Activated T-cell treated with anti-CD3 and anti-CD28 coated beads, Interleukin-2, amount 50 U/mL, for 4 hours (primary cell): ENCODE measurements at regions not wholly inside any gene's neighbourhood (a gene's known extent, or its start where the extent isn't known, plus 50 kb on each side); places are given as distances from the start of the nearest gene placed in this dataset.

Experiments
- ATAC-seq, 2 donors: fragments of 200-7000 bp; cut with Tn5 transposase; one replicate each; pipeline ENCODE4 v1.10.0; 2021
- DNase-seq: peaks from one replicate; pipeline ENCODE4 v3.0.0-alpha.2; 2020
- H3K27me3 Mint-ChIP-seq: one replicate; pipeline ENCODE4 v1.8.0; 2021; ENCODE audit warnings: low read depth, mixed read lengths
- H3K36me3 Mint-ChIP-seq: one replicate; pipeline ENCODE4 v1.8.0; 2022; ENCODE audit warnings: mixed read lengths; ENCODE audit not compliant: insufficient read depth
- H3K4me1 Mint-ChIP-seq: one replicate; pipeline ENCODE4 v1.8.0; 2021; ENCODE audit warnings: low read depth, mixed read lengths
- H3K4me3 Mint-ChIP-seq: one replicate; pipeline ENCODE4 v1.8.0; 2021; ENCODE audit warnings: mild to moderate bottlenecking, moderate library complexity, mixed read lengths
- H3K9me3 Mint-ChIP-seq: one replicate; pipeline ENCODE4 v1.8.0; 2021; ENCODE audit warnings: mixed read lengths

DNA sequence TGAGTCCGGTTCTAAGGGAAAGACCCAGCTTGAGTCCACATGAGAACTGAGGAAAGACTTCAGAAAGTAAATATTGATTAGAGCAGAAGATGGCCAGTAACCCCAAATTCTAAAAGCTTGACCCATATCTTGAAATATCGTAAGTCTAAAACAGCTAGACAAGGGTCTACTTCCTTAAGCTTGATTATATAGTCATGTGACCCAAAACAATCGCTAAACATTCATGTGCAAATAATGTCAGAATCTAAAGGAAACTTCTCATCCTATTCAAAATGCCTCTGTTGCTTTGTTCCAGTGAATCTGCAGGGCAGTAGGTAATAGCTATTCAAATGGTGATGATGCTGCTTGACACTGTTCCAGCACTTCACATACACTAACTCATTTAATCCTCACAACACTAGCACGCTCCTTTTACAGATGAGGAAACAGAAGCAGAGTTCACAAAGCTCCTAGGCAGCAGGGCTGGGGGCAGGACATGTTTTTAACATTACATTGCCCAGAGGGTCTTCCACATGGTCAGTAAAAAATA lies 52.6 kb downstream of the TCF20 start:
- no peak for DNase-seq
- Mint-ChIP-seq H3K36me3 (peaks cover 20% of the 10 kb centered on the region), H3K27me3 (no peaks in the 10 kb centered on the region), H3K4me3 (no peak overlapping the region), H3K9me3 (no peaks in the 10 kb centered on the region), H3K4me1 (peaks cover 55% of the 10 kb centered on the region)
- ATAC-seq, result no peak

DNA sequence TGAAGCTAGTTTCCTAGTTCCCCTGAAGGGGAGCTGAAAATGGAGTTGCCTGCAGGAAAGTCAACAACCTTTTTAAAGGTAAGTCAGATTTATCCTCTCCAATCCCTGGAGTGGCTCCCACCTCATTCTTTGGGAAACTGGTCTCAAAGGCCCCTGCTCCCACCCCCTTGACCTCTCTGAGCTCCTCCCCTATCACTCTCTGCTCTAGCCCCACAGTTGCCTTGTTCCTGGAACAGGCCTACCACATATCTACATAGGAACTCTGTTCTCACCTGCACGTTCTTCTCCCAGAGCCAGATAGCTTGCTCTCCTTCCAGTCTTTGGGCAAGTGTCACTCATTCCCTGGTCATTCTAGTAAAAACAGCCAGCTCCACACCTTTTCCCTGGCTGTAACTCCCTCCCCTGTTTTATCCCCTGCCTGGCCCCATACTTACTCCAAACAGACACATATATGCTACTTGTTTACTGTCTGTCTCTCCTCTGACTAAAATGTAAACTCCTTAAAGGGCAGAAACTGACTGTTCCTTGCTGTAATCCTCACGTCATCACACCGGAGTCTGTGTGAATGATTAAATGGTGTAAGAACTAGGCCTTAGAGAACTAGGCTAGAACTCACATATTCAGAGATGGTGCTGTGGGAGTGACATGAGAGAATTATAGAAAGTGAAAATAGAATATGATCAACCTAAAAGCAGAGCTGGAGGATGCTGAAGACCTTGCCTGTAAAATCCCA lies 53.3 kb downstream of the TCF20 start:
- no peaks in the 10 kb centered on the region for H3K9me3 Mint-ChIP-seq
- peak; percentile 77 to 94 for ATAC-seq

DNA sequence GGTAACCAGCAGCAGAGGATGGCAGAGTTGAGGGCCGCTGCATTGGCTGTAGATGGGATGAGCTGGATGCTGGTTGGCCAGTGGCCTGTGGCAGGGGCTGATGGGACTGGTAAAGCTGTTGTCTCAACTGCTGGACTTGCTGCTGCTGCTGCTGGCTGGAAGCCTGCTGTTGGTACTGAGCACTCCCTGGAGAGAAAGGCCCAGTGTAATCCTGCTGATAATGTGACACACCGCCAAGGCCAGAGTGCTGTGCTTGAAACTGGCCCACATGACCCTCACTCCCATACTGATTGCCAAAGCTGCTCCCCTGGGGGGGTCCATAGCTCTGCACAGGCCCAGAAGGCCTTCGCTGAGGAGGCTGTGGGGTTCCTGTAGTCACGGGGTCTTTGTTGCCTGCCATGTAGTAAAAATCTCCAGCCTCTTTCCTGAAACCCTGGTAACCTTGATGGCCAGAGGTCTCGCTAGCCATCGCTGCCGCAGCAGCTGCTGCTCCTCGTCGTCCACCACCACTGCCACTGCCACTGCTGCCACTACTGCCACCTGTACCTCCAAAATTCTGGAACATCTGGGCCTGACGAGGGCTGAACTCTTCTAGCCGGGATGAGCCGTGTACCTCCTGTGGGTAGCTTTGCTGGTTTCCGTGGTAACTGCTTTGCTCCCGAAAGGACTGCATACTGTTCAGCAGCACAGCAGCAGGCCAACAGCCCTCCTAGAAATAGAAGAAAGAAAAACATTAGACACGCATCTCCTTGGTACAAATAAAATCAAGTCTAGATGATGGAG lies 55.6 kb downstream of the TCF20 start:
- DNase-seq (no peak), ATAC-seq (no peak)
- H3K4me1 Mint-ChIP-seq, result peaks cover 44% of the 10 kb centered on the region
- H3K27me3 Mint-ChIP-seq, result no peaks in the 10 kb centered on the region
- H3K9me3 Mint-ChIP-seq, result no peaks in the 10 kb centered on the region
- H3K36me3 Mint-ChIP-seq, result peaks cover 41% of the 10 kb centered on the region
- no peak overlapping the region for H3K4me3 Mint-ChIP-seq

More for the DNA sequence above, 53.3 kb downstream of the TCF20 start:
- Mint-ChIP-seq H3K4me3 (peak overlapping the region; percentile 22), H3K36me3 (peaks cover 23% of the 10 kb centered on the region), H3K4me1 (peaks cover 49% of the 10 kb centered on the region), H3K27me3 (no peaks in the 10 kb centered on the region)
- no peak for DNase-seq

DNA sequence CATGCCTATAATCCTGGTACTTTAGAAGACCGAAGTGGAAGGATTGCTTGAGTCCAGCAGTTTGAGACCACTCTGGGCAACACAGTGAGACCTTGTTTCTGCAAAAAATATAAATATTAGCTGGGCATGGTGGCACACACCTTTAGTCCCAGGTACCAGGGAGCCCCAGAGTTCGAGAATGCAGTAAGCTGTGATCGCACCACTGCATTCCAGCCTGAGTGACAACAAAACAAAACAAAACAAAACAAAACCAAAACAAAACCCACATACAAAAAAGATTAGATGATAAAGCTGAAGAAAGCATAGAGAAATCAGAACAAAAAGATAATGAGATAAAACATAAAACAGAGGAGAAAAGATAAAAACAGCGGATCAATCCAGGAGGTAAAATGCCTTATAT lies 62.1 kb downstream of the TCF20 start:
- H3K4me1 Mint-ChIP-seq, result peaks cover 62% of the 10 kb centered on the region
- H3K9me3 Mint-ChIP-seq, result no peaks in the 10 kb centered on the region
- no peaks in the 10 kb centered on the region for H3K27me3 Mint-ChIP-seq
- DNase-seq (no peak), ATAC-seq (no peak)
- peaks cover 42% of the 10 kb centered on the region for H3K36me3 Mint-ChIP-seq
- H3K4me3 Mint-ChIP-seq, result peak overlapping the region; percentile 59

DNA sequence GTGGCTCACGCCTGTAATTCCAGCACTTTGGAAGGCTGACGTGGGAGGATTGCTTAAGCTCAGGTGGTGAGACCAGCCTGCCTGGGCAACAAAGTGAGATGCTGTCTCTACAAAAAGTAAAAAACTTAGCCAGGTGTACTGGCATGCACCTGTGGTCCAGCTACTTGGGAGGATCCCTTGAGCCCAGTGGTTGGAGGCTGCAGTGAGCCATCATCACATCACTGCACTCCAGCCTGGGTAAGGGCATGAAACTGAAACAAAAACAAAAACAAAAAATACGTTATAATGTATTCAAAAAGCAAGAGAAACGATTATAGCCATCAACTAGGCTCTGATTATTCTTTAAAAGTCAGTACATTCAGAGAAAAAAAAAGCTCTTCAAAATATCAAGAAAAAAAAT lies 62.5 kb downstream of the TCF20 start:
- ATAC-seq (peak; percentile 46 to 52), DNase-seq (no peak)
- Mint-ChIP-seq H3K9me3 (no peaks in the 10 kb centered on the region), H3K4me1 (peaks cover 67% of the 10 kb centered on the region), H3K4me3 (peak overlapping the region; percentile 59), H3K36me3 (peaks cover 40% of the 10 kb centered on the region), H3K27me3 (no peaks in the 10 kb centered on the region)

DNA sequence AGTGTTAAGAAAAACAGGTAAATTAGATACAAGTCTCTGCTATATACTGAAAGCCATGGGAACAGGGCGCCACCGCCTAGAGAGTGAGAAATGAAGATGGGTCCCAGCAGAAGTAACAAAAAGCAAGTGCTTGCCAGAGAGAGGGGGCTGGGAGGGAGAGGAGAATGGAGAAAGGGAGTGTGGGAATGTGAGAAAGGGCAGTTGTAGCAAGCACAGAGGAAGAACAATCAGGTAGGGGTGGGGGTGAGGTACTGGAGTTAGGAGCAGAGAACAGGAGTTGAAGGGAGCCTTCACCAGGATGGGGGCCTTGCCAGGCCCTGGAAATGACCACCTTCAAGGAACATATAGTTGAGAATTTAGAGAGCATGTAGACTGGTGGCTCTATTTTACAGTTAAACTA lies 66.8 kb downstream of the TCF20 start:
- H3K4me1 Mint-ChIP-seq, result peaks cover 73% of the 10 kb centered on the region

DNA sequence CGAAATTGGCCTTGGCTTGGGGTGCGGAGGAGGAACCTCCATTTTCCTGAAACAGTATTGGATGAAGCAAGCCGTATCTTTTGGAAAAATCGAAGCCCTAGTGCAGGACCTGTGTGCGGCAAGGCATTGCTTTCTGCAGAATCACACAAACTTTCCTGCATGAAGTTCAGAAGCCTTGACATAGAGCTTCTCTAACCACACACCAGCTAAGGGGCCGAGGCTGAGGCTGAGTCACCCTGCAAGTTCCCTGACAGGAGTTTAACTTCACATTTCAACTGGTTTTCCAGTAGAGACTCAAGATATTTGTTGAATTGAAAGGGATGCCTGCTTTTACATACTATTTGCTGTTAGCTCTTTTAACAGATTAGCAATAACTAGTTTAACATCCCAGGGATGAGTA lies 67.8 kb downstream of the TCF20 start:
- Mint-ChIP-seq H3K4me1 (peaks cover 64% of the 10 kb centered on the region), H3K4me3 (peak overlapping the region; percentile 65), H3K36me3 (peaks cover 20% of the 10 kb centered on the region), H3K27me3 (no peaks in the 10 kb centered on the region), H3K9me3 (no peaks in the 10 kb centered on the region)
- ATAC-seq (peak; percentile 90 to 96), DNase-seq (peak; percentile 58)

More for the DNA sequence above, 66.8 kb downstream of the TCF20 start:
- H3K36me3 Mint-ChIP-seq, result peaks cover 23% of the 10 kb centered on the region
- ATAC-seq (no peak), DNase-seq (no peak)
- no peaks in the 10 kb centered on the region for H3K9me3 Mint-ChIP-seq
- no peak overlapping the region for H3K4me3 Mint-ChIP-seq
- H3K27me3 Mint-ChIP-seq, result no peaks in the 10 kb centered on the region

DNA sequence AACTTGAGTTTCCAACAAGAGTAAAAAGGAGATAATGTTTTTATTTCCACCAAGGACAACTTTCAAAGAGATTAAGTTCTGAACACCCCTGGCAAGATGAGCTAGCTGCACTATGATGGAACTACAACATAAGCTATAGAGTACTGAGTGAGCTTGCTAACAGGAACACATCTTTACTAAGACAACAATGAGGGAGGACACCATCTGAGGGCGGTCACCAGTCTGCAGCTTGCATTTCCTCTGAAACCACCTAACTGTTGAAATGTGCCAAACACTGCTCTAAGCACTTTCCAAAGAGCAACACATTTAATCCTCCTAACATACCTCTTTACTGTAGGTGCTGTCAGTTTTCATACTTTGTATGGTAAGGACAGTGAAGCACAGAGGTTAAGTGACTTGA lies 68.4 kb downstream of the TCF20 start:
- Mint-ChIP-seq H3K9me3 (no peaks in the 10 kb centered on the region), H3K4me3 (no peak overlapping the region), H3K4me1 (peaks cover 63% of the 10 kb centered on the region), H3K27me3 (no peaks in the 10 kb centered on the region), H3K36me3 (peaks cover 20% of the 10 kb centered on the region)
- DNase-seq, result no peak
- ATAC-seq, result peak; percentile 66 to 69

DNA sequence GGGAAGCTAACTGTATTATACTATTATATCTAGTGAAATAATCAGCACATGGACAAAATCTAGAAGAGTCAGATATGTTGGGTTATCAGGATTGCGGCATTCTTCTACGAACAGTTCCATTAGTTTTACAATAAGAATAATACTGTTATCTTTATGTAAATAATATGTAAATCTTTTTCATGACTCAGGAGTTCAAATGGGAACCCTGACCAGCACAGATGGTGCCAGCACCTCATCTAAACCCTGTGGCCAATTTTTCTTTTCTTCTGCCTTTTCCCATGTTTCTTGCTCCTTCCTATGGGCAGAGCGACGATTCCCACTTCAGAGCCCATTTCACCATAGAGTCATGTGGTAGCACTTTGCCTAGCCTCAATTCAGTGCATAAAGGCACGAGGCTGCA lies 68.4 kb upstream of the CYP2D6 start:
- Mint-ChIP-seq H3K4me1 (peaks cover 64% of the 10 kb centered on the region), H3K9me3 (no peaks in the 10 kb centered on the region), H3K27me3 (no peaks in the 10 kb centered on the region), H3K36me3 (peaks cover 11% of the 10 kb centered on the region), H3K4me3 (no peak overlapping the region)
- DNase-seq (no peak), ATAC-seq (no peak)

DNA sequence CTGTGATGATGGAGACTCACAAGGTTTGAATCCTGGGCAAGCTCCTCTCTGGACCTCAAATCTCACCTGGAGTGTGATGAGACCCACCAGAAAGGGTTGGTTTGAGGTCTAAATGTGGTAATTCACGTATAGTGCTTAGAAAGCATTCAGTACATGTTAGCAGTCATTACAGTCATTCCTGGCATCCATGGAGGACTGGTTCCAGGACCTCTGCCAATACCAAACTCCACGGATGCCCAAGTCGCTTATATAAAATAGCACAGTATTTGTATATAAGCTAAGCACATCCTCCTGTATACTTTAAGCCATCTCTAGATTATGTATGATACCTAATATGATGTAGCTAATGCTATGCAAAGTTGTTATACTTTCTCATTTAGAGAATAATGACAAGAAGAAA lies 67.6 kb upstream of the CYP2D6 start:
- Mint-ChIP-seq H3K4me1 (peaks cover 64% of the 10 kb centered on the region), H3K36me3 (peaks cover 11% of the 10 kb centered on the region), H3K9me3 (no peaks in the 10 kb centered on the region), H3K27me3 (no peaks in the 10 kb centered on the region), H3K4me3 (no peak overlapping the region)
- ATAC-seq, result no peak
- DNase-seq, result no peak

DNA sequence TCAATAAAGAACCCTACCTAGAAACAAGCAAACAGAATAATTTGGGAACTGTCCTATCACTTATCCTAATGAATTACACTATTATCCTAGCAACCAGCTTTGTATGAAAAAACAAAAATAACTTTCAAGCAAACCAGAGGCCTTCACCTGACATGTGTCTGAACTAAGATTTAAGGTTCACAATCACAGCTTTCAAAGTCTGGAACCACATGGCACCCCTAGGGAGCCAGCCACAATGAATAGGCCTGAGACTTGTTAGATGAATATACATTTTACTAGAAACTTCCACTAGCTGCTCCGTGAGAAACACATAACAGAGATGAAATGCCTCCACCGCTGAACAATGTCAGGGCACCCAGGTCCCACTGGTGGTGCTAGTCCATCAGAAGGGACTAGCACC lies 65.8 kb upstream of the CYP2D6 start:
- Mint-ChIP-seq H3K36me3 (peaks cover 10% of the 10 kb centered on the region), H3K4me3 (no peak overlapping the region)
- ATAC-seq, result no peak

DNA sequence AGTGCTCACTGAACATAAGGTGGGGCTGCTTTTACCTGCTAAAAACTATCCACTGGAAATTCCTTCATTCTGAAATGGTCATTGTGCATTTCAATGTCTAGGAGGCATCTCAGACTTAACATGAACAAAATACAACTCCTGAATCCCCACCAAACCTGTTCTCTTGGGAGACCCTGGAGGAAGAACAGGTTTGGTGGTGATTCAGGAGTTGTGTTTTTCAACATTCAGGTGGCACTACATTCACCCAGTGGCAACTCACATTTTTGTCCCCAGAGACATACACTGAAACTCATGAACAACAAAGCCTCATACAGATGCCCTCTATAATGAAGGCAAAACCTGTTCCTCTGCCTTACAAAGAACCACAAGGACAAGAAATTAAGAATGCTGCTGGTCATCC lies 64.3 kb upstream of the CYP2D6 start:
- Mint-ChIP-seq H3K36me3 (peaks cover 5% of the 10 kb centered on the region), H3K9me3 (no peaks in the 10 kb centered on the region), H3K27me3 (no peaks in the 10 kb centered on the region), H3K4me3 (no peak overlapping the region), H3K4me1 (peaks cover 57% of the 10 kb centered on the region)
- ATAC-seq (no peak), DNase-seq (no peak)

More for the DNA sequence above, 65.8 kb upstream of the CYP2D6 start:
- DNase-seq, result no peak
- Mint-ChIP-seq H3K4me1 (peaks cover 64% of the 10 kb centered on the region), H3K9me3 (no peaks in the 10 kb centered on the region), H3K27me3 (no peaks in the 10 kb centered on the region)

DNA sequence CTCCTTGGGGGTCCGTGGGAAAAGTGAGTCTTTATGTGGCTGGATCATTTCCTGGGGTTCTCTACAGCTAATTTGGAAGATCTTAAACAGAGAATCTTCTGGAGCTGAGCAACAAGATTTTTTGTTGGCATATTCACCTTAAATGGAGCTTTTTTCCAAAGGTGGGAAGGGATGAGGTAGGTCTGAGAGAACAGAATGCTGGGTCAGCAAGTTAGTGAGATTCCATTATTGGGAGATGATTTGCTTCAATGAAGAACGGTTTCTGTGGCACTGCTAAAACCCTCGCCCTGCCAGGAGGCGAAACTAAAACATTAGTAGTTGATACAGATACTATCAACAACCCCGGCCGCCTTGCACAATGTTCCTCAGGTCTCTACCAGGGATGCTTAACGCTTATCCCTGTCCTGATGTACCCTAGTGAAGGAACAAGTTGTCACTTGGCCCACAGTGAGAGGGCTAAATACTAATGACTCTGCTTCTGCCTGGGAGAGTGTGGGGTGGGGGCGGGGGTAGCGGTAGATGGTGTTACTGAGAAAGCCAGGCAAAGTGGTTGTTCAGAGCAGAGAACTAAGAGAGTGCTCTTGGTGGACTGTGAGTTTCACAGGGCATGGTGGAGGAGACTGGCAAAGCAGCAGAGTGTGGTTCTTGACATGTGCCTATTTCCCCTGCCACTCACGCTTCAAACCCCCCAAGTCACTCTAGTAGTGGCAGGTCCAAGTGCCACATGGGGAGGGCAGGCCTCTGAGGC lies 63.7 kb upstream of the CYP2D6 start:
- no peak for ATAC-seq
- H3K4me1 Mint-ChIP-seq, result peaks cover 61% of the 10 kb centered on the region
- DNase-seq, result no peak
- no peaks in the 10 kb centered on the region for H3K27me3 Mint-ChIP-seq
- H3K9me3 Mint-ChIP-seq, result no peaks in the 10 kb centered on the region
- H3K4me3 Mint-ChIP-seq, result no peak overlapping the region
- peaks cover 5% of the 10 kb centered on the region for H3K36me3 Mint-ChIP-seq

DNA sequence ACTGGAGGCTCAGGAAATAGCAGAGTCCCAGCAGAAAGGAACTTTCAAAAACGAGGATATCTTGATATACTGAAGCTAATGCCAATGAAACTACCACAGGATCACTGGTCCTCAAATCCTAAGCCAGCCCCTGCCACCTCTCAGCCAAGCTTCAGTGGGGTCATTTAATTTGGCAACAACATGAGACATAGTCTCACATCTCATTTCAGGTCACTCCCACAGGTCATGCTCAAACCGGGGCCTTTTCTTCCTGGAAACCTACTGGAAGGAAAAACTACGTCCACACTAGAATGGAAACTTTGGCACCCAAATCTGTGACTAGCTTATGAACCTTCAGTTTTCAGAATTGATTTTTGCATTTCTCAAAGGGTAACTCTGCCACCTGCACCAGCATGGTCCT lies 61.9 kb upstream of the CYP2D6 start:
- Mint-ChIP-seq H3K4me3 (no peak overlapping the region), H3K9me3 (no peaks in the 10 kb centered on the region), H3K27me3 (no peaks in the 10 kb centered on the region), H3K36me3 (peaks cover 8% of the 10 kb centered on the region), H3K4me1 (peaks cover 72% of the 10 kb centered on the region)
- ATAC-seq (no peak), DNase-seq (no peak)
